GM11168 (cell line): ENCODE measurements at regions not wholly inside any gene's neighbourhood (a gene's known extent, or its start where the extent isn't known, plus 50 kb on each side); places are given as distances from the start of the nearest gene placed in this dataset.

Experiments
- in situ Hi-C: fragments of 300-500 bp; cut with MboI; formaldehyde crosslinking; loops from one replicate; pipeline ENCODE4 v1.12.0; 2022; ENCODE audit warnings: low sequenced_read_pairs; ENCODE audit not compliant: unreplicated experiment

- in situ Hi-C loops: no loop called here
These were observed 201.2 kb downstream of the FOXA2 start for GRCh38 chr20:22383156-22383555.

- in situ Hi-C loops: no loop called here
These were observed 201.6 kb downstream of the FOXA2 start for GRCh38 chr20:22382742-22383141.

GRCh38 chr20:22381812-22382416, 202.5 kb downstream of the FOXA2 start:
- in situ Hi-C loops: no loop called here

GRCh38 chr20:22379472-22379871, 204.9 kb downstream of the FOXA2 start:
- in situ Hi-C loops: no loop called here

- in situ Hi-C loops: no loop called here
These were observed 209.4 kb downstream of the FOXA2 start for GRCh38 chr20:22374678-22375590.

- in situ Hi-C loops: no loop called here
These were observed 210.3 kb downstream of the FOXA2 start for GRCh38 chr20:22374066-22374465.

- in situ Hi-C loops: no loop called here
These were observed 211.0 kb downstream of the FOXA2 start for GRCh38 chr20:22373164-22373895.

GRCh38 chr20:22371843-22372242, 212.5 kb downstream of the FOXA2 start:
- in situ Hi-C loops: no loop called here

- in situ Hi-C loops: no loop called here
These were observed 214.2 kb downstream of the FOXA2 start for GRCh38 chr20:22370137-22370536.

- in situ Hi-C loops: no loop called here
These were observed 215.3 kb downstream of the FOXA2 start for GRCh38 chr20:22369100-22369499.

- in situ Hi-C loops: no loop called here
These were observed 216.1 kb downstream of the FOXA2 start for GRCh38 chr20:22368235-22368634.

GRCh38 chr20:22366631-22367030, 217.7 kb downstream of the FOXA2 start:
- in situ Hi-C loops: no loop called here

GRCh38 chr20:22354647-22355046, 229.7 kb downstream of the FOXA2 start:
- in situ Hi-C loops: loop anchor here (10.0 kb wide), 1 partner anchor 220 kb away; no protein-coding TSS in a partner anchor

GRCh38 chr20:22353586-22353985, 230.8 kb downstream of the FOXA2 start:
- in situ Hi-C loops: loop anchor here (10.0 kb wide), 1 partner anchor 221 kb away; no protein-coding TSS in a partner anchor

GRCh38 chr20:22352019-22352418, 232.4 kb downstream of the FOXA2 start:
- in situ Hi-C loops: loop anchor here (10.0 kb wide), 1 partner anchor 223 kb away; no protein-coding TSS in a partner anchor

- in situ Hi-C loops: loop anchor here (10.0 kb wide), 1 partner anchor 224 kb away; no protein-coding TSS in a partner anchor
These were observed 233.7 kb downstream of the FOXA2 start for GRCh38 chr20:22350624-22351023.

- in situ Hi-C loops: no loop called here
These were observed 236.4 kb downstream of the FOXA2 start for GRCh38 chr20:22348010-22348409.

GRCh38 chr20:22346716-22347115, 237.7 kb downstream of the FOXA2 start:
- in situ Hi-C loops: no loop called here

- in situ Hi-C loops: no loop called here
These were observed 240.8 kb downstream of the FOXA2 start for GRCh38 chr20:22343612-22344011.

GRCh38 chr20:22342410-22342809, 242.0 kb downstream of the FOXA2 start:
- in situ Hi-C loops: no loop called here

- in situ Hi-C loops: no loop called here
These were observed 242.9 kb downstream of the FOXA2 start for GRCh38 chr20:22341508-22341907.
